Activated CD4-positive, alpha-beta T cell treated with anti-CD3 and anti-CD28 coated beads, Interleukin-10, Interleukin-2, amounts not matched to agents 100 ng/mL and 50 ng/mL, durations not matched to agents 16 hours and 8 hours (primary cell): ENCODE measurements at regions not wholly inside any gene's neighbourhood (a gene's known extent, or its start where the extent isn't known, plus 50 kb on each side); places are given as distances from the start of the nearest gene placed in this dataset.
"Not testable (repeated sequence)": the region's sequence is repeated elsewhere in the genome, so short reads cannot be mapped to it uniquely, and the experiment has no call there.

ENCODE experiments used
- DNase-seq: peaks from one replicate; pipeline ENCODE4 v3.0.0-alpha.2; 2020

DNA sequence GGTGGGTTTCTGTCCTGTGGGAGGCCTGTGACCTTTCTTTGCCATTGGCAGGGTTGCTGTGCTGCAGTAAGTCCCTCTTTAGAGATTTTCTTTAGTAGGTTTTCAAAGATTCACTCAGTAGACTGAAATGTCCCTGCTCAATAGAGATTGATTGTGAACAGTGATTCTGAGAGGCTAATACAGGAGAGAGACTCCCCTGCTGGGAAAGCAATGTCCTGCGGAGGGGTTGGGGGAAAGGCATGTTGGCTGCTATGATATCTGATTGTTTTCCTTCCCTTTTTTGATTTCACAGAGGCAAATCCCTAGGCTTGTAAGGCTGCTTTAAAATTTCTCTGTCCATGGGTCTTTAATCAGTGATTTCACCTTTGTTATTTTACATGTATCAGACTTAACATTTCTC is 589.9 kb downstream of the ADGRL2 start:
- no peak for DNase-seq

DNA sequence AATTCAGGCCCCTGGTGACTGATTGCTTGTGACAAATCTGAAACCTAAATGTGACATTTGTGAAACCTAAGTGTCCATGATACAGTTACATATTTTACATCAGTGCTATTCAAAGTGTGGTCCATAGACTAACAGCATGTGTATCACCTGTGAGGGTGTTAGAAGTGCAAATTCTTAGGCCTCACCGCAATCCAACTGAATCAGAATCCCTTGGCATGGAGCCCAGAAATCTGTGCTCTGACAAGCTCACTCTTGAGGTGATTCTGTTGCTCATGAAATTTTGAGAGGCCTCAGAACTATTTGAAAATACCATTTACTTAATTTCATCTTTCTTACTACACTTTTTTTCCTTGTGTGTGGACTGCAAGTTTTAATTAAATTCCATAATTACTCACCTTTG is 587.9 kb downstream of the ADGRL2 start:
- DNase-seq = no peak

DNA sequence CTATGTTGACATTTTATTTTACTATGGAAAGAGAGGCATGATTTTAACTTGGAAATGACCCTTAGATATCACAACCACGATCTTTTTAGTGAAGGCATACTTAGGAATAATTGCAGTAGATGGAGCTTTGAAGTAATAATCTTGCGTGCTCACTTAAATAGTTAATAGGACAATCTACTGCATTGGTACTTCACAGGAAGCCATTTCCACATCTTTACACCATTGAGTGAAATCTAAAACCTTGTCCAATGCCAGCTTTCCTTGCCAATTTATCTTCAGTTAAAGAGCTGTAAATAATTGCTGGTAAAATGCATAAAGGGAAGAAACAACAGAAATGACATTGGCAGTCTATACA is 586.3 kb downstream of the ADGRL2 start:
- no peak for DNase-seq

DNA sequence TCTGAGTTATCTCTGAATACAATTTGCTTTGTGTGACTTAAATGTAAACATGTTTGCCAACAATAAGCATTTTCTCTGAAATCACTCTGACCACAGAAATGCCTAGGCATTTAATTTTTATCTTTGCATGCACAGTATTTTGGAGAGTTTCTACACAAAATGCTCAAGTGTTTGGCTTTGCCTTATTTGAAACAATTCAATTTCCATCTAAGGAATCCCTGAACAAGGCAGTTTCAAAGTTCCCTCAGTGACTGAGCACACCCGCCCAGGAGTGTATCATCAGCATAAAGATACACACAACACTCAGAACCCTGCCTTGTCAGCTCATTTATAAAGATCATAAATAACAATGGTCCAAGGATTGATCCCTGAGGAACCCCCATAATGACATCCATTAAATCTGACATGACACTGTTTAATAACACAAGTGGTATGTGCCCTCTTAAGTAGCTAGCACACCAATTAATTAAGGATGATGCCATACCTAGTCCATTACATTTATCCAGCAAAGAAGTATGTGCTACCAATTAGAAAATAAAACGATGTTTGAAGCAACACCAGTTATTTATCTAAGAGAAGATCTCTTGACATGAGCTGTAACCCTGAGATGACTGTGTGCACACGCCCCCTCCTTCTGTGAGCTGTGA is 585.8 kb downstream of the ADGRL2 start:
- no peak for DNase-seq

DNA sequence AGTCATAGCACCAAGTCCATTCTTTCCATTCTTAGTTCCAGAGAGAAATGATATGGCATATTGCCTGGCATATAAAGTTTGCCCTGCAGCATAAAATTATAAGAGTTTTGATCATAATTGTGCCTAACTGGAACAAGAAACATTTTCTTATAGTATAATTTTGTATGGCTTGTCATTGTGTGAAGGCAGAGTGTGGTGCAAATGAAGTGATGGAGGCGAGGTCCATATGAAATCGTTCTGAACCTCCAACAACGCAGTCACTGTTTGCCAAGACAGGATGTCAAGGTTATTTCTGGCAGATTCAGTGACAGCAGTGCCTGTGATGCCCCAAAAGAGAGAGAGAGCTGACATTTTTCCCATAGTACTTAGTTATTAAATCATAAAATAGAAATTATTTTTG is 584.0 kb downstream of the ADGRL2 start:
- DNase-seq = no peak

DNA sequence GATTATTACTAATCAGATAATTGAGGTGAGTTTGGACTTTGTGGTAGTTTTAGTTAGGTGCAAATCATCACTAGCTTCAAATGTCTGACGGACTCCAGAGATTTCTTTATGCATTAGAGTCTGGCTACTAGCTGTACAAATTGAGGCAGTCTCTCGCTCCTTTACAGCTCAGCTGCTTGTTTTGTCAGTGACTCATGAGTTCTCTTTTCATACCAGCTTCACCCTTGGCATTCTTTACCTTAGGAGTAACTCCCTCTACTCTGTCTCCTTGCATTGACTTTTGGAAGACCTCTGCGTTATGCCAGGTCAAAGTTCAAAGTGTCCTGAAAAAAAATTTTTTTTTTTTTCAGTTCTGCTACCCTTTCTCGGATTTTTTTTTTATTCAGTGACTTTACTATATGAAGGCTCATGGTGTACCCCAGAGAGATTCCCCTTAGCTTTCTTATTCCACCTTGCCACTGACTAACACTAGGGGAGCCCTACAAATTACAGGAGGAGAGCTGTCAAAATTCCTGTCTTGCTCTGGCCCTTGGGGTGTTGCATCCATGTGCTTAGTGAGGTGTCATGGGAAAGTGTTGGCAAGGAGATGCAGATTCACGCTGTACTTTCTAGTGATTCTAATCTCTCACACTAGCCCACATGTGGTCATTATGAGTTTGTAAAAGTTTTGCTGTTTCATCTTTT is 576.6 kb downstream of the ADGRL2 start:
- no peak for DNase-seq

DNA sequence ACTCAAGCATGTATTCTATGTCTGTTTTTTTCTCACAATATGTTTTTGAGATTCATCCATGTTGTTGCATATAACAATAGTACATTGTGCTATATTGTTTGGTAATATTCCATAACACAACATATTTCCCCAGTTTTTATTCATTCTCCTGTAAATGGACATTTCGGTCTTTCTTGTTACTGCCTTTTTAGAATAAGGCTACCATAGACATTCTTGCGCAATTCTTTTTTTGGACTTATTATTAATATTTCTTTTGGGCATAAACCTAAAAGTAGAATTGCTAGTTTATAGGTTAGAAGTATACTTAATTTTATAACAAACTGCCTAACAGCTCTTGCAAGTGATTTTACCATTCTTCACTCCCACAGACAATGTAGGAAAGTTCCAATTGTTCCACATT is 573.0 kb downstream of the ADGRL2 start:
- DNase-seq = no peak

DNA sequence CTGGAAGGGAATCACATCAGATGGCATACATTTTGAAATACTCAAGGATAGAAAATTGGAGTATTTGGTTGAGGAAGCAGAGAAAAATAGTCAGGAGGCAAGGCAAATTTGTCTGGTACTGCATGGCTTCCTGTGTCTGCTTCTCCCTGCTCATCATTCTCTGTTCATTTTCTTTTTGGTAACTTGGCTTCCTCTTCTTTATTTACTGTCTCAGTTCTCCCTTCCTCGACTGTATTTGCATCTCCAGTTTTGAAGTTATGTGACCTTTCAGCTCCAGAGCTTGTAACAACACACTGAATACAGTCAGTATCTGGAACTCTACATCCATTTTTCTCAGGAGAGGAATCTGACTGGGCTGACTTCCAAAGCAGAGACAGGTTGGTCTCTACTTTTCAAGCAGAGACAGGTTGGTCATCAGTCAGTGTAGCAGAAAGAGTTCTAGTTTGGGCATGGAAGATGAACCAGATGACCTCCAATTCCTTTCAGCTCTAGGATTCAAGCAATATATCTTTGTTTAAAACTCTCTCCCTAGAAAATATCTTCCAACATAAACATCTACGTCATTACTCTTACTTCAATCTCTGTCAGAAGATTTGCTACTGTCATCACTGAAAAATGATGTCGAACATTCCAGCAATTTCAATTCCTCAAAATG is 571.2 kb downstream of the ADGRL2 start:
- no peak for DNase-seq

DNA sequence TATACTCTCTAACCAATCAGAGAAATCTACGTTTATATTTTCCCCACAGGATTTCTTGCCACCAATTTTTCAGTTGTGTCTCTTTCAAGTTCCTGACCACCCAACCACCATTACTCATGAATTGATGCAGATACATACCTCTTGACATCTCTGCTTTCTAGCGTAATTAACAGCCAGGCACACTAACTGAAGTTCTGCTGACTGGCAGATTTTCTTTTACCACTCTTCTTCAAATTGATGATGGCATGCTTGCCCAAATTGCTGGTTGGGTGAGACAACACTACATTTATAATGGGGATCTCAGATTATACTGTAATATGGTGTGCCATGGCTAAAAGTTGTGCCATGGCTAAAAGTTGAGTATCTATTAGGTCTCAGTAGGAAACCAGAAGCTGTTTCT is 566.7 kb downstream of the ADGRL2 start:
- DNase-seq = no peak

DNA sequence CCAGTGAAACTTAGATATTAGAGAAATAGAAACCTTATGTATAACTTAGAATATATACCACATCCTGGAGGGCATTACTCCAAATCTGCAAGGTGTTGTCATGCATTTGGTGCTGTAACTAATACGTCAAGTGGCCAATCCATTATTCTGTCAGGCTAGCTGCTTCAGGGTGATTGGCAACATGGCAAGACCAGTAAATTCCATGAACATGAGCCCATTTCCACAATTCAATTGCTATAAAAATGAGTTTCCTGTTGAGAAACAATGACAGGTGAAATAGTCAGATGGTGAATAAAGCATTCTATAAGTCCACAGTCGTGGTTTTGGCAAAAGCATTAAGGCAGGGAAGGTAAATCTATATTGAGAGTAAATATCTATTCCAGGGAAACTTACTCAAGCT is 566.0 kb downstream of the ADGRL2 start:
- DNase-seq = no peak

DNA sequence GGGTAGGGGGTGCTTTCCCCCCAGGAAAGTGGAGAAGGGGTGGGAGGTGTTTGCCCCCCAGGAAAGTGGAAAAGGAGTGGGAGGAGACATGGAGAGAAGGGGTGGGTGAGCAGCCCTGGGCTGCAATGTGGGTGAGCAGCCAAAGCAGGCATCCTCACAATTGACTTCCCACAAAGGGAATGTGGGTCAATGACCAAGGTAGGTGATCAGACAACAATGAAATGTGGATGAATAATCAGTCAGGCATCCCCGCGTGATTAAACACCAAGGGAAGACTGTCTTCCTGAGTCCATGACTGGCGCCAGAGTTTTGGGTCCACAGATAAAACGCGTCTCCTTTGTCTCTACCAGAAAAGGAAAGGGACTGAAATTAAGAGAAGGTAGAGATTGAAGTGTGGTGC is 558.8 kb downstream of the ADGRL2 start:
- DNase-seq = not testable (repeated sequence)

DNA sequence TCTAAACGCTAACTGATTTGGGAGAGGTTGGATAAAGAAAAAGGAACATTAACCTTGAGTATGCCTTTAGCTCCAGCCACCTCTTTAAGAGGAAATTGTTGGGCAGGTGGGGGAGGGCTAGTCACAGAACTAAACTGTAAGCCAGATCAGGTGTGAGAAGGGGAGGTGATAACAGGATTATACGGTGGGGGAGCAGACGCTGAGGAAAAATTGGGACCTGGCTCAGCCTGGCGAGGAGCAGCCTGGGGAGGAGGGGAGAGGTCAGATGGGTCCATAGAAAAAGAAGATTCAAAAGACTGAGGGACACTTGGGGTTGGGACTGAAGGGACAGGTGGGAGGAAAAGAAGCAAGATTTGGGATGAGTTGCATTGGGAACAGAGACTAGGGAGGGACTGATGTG is 558.0 kb downstream of the ADGRL2 start:
- not testable (repeated sequence) for DNase-seq

DNA sequence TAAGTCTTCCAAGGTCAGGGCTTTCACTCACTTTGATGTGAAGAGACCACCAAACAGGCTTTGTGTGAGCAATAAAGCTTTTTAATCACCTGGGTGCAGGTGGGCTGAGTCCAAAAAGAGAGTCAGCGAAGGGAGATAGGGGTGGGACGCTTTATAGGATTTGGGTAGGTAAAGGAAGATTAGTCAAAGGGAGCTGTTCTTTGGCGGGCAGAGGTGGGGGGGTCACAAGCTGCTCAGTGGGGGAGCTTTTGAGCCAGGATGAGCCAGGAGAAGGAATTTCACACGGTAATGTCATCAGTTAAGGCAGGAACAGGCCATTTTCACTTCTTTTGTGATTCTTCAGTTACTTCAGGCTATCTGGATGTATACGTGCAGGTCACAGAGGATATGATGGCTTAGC is 553.8 kb downstream of the ADGRL2 start:
- DNase-seq = not testable (repeated sequence)

DNA sequence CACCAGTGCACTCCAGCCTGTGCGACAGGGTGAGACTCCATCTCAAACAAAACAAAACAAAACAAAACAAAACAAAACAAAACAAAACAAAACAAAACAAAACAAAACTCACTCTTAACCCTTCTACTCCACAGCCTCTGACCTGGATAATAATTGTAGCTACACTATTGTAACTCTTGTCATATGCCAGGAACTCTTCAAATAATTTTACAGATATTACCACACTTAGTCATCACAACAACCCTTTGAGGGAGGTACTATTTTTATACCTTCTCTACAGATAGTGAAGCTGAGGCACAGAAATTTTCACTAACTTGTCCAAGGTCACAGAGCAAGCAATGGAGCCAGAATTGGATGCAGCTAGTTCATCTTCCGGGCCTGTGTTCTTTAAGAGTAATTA is 547.8 kb downstream of the ADGRL2 start:
- DNase-seq = no peak

DNA sequence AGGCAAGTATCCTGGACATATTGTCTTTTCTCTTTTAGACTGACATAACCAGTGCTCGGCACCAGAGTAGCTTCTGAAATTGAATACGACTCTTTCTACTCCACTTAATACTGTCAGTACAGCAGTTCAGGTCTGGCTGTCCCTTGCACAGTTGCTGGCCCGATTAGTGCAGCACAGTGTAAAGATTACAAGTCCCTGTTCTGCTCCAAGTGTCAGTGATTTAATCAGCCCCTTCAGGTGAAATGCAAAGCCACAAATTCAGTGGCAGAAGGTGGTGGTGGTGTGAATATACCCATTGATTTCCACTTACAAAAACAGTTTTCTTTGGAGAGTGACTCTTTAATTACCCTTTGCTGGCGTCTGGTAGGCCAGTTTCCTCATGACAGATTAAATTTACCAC is 545.4 kb downstream of the ADGRL2 start:
- DNase-seq = no peak

DNA sequence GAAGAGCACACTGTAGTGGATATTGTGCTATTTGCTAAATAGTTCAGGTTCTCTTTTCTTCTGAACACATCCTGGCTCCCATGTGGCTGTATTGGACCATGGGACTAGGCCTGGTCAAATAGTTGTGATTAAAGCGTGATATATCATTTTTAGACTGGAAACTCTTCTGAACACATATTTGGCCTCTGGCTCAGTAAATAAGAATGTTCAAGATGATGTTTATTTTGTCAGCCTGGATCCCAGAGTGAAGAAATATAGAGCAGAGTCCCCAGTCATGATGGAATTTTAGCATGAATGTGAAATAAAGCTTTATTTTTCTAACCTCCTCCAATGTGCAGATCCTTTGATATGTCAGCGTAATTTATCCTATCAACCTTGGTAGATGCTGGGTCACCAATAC is 542.6 kb downstream of the ADGRL2 start:
- DNase-seq = no peak

DNA sequence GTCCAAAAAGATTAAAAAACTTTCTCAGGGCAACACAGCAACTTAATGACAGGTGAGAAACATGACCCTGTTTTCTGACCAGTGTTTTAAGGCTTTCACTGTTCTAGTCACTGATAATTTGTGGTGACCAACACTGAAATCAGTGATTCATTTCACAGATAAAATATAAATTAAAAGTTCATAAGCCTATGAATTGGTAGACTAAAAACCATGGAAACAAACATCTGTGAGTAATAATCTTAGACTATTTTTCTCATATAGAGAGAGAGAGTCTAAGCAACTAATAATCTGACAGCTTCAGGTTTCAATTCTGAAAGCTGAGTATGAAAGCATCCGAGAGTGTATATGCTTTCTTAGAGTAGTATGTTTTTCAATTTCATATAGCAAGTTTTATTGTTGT is 536.9 kb downstream of the ADGRL2 start:
- no peak for DNase-seq

DNA sequence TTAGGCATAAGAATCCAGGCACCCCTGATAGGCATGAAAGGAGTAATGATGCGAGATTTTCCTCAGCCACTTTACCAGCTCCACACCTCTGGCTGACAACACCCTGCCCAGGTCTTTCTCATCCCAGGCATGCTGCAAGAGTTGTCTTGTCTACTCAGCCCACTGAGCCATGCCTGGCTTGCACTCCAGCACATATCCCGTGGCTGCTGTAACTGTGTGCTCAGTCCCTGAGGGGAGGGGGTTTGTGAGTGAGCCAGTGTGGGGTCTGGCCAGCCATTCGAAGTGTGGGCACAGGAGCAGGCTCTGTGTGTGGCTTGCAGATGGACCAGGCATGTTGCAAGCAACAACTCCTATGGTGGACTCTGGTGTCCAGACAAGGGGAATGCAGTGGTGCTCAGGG is 529.6 kb downstream of the ADGRL2 start:
- no peak for DNase-seq

DNA sequence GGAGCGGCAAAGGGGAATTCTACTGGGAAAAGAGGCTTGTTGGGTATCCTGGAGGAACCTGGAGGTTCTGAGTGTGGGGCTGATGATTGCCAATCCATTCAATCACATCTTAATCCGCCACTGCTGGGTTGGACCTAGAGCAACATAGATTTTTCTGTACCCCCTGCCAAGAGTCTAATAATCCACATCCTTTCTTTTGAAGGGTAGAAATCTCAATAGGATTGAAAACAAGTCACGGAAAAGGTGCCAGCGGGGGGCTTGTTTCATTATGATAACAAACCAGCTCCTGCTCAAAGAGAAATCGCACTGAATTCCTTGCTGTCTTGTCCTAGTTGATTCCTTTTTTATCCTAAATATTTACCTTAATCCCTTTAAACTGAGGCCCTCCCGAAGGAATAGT is 528.5 kb downstream of the ADGRL2 start:
- DNase-seq = no peak

DNA sequence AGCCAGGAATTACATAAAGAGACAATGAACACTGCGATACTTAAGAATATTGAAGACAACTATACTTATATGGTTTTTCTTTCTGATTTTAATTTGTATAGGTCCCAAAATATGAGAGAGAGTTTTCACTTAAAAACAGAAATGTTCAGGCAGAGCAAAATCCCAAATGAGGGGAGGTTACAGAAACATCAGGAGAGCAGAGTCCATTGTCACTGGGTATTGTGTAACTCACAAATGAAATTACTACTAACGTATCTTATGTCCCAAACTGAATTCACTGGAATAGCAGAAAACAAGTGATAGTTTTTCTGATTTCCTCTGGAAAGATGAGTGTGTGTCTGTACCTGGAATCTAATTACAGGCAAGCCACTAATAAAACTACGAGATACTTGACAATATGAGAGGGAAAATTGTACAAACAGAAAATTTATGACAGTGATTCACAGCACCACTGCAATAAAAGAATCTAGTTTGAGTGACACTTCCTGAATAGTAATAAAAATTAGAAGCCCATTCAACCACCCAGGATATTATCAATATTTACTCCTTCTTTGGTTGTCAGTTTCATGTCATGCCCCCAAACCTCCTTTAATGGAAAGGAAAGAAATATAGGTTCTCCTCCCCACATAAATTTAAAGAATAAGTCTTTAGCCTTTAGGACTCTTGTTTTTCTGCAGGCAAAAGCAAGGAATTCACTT is 522.6 kb downstream of the ADGRL2 start:
- DNase-seq = no peak

DNA sequence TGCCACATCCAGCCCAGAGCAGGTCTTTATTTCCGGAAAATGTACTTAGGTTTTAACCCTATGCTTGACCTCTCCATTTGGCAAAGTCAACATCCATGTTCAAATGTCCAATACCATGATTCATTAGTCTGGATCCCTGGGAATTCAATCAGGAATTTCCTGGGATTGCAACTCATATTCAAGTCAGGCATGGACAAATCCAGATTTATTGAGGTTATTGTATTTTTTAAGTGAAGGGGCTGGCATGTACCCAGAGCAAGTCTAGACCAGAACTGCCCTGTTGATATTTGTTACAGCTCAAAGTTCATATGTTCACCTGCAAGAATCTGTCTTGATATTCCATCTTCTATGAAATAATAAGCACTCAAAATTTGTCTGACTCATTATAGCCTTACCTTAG is 521.1 kb downstream of the ADGRL2 start:
- DNase-seq = no peak

DNA sequence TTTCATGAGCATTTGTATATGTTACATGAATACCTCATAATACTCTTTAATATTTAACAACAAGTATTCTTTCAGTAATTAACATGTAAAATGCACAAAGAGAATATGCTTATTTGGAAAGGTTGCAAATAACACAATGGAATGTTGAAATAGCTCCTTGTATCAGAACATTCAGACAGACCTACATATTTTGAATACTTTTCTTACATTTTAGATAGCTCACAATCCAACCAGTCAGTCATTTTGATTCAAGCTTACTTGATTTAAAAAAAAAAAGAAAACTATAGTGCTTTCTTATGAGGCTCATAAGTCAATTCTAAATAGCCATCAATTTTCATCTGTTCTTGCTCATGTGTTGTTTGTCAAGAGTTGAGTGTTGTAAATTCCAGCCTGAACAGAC is 518.8 kb downstream of the ADGRL2 start:
- DNase-seq = no peak

DNA sequence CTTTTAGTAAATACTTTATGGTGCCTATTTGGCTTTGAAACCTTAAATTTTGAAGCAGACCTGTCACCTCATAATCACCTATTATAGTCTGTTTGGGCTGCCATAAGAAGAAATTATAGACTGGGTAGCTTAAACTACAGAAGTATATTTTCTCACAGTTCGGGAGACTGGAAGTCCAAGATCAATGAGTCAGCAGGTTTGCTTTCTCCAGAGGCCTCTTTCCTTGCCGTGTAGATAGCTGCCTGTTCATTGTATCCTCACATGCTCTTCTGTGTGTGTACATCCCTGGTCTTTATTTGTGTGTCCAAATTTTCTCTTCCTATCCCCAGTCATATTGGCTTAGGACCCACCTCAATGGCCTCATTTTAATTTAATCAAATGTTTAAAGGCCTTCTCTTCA is 518.2 kb downstream of the ADGRL2 start:
- no peak for DNase-seq

DNA sequence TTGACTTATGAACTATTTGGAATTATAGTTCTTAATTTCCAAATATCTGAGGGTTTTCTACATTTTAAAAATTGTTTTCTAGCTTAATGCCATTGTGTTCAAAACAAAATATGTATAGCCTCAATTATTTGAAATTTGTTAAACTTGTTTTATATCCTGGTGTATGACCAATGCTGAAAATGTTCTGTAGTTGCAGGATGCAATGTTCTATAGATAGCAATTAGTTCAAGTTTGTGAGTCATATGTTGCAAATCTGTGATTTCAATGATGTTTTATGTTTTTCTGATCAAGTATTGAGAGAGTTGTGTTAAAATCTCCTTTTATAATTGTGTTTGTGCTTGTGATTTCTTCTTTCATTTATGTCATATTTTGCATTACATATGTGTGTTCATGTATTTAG is 517.5 kb downstream of the ADGRL2 start:
- DNase-seq = no peak
